GM10266 (cell line): ENCODE measurements at regions not wholly inside any gene's neighbourhood (a gene's known extent, or its start where the extent isn't known, plus 50 kb on each side); places are given as distances from the start of the nearest gene placed in this dataset.
A peak's percentile ranks its signal among the peaks of the same experiment; 100 is the strongest.
"Not testable (repeated sequence)": the region's sequence is repeated elsewhere in the genome, so short reads cannot be mapped to it uniquely, and the experiment has no call there.

Experiments
- DNase-seq: peaks from one replicate; pipeline ENCODE4 v3.0.0; 2012; ENCODE audit errors: extremely low spot score
- CTCF ChIP-seq: IDR thresholded peaks from 2 replicates; pipeline ENCODE4 v1.5.1; 2012; ENCODE audit warnings: mild to moderate bottlenecking, low read depth; ENCODE audit not compliant: control insufficient read depth, insufficient read depth; ENCODE audit errors: missing control alignments

- no peak for DNase-seq
- TF ChIP-seq CTCF, result no peak
These were observed 2695.0 kb upstream of the DEFB115 start for GRCh38 chr20:28562510-28562898.

GRCh38 chr20:28562899-28563521 lies 2694.5 kb upstream of the DEFB115 start:
- DNase-seq, result not testable (repeated sequence)

- DNase-seq, result not testable (repeated sequence)
These were observed 2693.4 kb upstream of the DEFB115 start for GRCh38 chr20:28564024-28564423.

- not testable (repeated sequence) for DNase-seq
These were observed 2692.6 kb upstream of the DEFB115 start for GRCh38 chr20:28564688-28565463.

- not testable (repeated sequence) for DNase-seq
These were observed 2681.5 kb upstream of the DEFB115 start for GRCh38 chr20:28575991-28576390.

GRCh38 chr20:28591680-28592079 lies 2665.8 kb upstream of the DEFB115 start:
- DNase-seq, result not testable (repeated sequence)

GRCh38 chr20:28593383-28593782 lies 2664.1 kb upstream of the DEFB115 start:
- DNase-seq, result not testable (repeated sequence)

GRCh38 chr20:28594476-28594875 lies 2663.0 kb upstream of the DEFB115 start:
- not testable (repeated sequence) for DNase-seq

- DNase-seq, result not testable (repeated sequence)
These were observed 2655.5 kb upstream of the DEFB115 start for GRCh38 chr20:28602006-28602402.

GRCh38 chr20:28602403-28603217 lies 2654.9 kb upstream of the DEFB115 start:
- DNase-seq, result peak; percentile 74
- peak; percentile 71 for TF ChIP-seq CTCF

GRCh38 chr20:28603218-28603577 lies 2654.3 kb upstream of the DEFB115 start:
- DNase-seq, result not testable (repeated sequence)

GRCh38 chr20:28616354-28616753 lies 2641.1 kb upstream of the DEFB115 start:
- no peak for DNase-seq
- TF ChIP-seq CTCF, result no peak

GRCh38 chr20:28619956-28620651 lies 2637.4 kb upstream of the DEFB115 start:
- DNase-seq, result not testable (repeated sequence)

- not testable (repeated sequence) for DNase-seq
These were observed 2632.4 kb upstream of the DEFB115 start for GRCh38 chr20:28625112-28625511.

GRCh38 chr20:28640831-28641230 lies 2616.6 kb upstream of the DEFB115 start:
- DNase-seq, result not testable (repeated sequence)
